ENCODE measurements at regions not wholly inside any gene's neighbourhood (a gene's known extent, or its start where the extent isn't known, plus 50 kb on each side); places are given as distances from the start of the nearest gene placed in this dataset.

GRCh38 chr21:43331962-43332828 is 94.7 kb downstream of the SIK1 start:
- Mint-ChIP-seq H3K36me3 (ENCODE audit: insufficient read depth) (no peaks in the 10 kb centered on the region), H3K9me3 (no peaks in the 10 kb centered on the region), H3K27me3 (ENCODE audit: low read depth) (peaks cover 8% of the 10 kb centered on the region), H3K4me1 (ENCODE audit: low read depth) (no peaks in the 10 kb centered on the region), H3K4me3 (no peak overlapping the region)
- DNase-seq (no peak), ATAC-seq (no peak)

DNA sequence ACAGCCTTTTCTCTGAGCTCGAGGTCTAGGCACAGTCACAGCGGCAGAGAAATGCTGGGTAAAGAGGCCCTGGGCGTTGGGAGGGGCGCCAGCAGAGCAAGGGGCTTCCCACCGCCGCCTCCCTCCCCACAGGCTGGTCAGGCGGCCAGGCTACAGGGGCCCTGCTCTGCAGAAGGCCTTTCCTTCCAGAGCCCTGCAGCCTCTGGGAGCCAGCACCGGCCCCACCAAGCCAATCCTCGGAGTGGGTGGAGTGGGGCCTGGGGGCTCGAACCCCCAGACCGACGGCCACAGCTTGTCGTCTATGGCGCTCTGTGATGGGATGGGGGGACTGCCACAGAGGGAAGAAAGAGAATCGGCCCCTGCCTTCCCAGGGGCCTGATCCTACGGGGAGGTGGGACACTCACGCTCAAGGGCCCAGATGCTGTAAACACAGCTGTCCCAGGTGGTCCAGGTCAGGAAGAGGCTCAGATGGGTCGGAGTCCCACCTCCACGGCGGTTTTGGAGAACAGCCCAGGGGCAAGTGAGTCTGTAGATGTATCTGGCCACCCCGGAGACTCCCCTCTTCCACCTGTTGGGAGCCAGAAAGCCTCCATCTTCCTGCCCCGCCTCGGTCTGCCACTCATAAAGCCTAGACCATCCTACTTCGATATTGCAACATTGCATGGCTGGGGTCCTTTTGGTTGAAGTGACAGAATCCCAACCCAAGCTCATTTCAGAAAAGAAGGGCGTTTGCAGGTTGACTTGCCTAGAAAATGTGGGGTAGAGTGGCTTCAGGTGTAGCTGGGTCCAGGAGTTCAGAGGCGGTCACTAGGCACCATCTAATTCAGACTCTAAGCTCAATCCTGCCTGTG is 95.6 kb downstream of the SIK1 start:
- DNase-seq, result no peak
- no peaks in the 10 kb centered on the region for H3K9me3 Mint-ChIP-seq
- no peak overlapping the region for H3K4me3 Mint-ChIP-seq
- H3K4me1 Mint-ChIP-seq (ENCODE audit: low read depth), result no peaks in the 10 kb centered on the region
- peaks cover 10% of the 10 kb centered on the region for H3K27me3 Mint-ChIP-seq (ENCODE audit: low read depth)
- no peak for ATAC-seq
- no peaks in the 10 kb centered on the region for H3K36me3 Mint-ChIP-seq (ENCODE audit: insufficient read depth)

DNA sequence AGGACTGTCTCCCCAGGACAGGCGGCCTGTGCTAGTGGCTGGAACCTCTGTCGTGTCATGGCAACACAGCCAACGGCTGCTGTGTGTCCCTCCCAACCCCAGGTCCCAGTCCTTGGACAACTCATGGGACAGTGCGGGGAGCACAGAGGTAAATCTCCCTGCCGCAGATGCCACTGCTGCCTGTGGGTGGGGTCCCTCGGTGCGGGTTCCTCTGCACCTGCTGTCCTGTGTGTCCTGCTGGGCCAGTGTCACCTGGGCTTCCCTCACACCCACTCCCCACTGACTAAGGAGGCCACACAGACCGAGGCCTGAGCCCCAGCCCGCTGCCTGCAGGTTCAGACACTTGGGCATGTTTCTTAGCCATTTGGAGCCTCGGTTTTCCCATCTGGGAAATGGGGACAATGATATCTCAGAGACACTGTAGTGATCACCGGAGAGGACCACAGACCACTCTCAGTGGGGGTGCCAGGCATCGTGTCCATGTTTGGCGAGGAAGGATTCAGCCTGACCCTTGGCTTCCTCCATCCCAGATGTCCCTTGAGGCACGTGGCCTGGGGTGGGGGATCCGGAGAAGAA is 96.5 kb downstream of the SIK1 start:
- Mint-ChIP-seq H3K27me3 (ENCODE audit: low read depth) (peaks cover 10% of the 10 kb centered on the region), H3K36me3 (ENCODE audit: insufficient read depth) (no peaks in the 10 kb centered on the region), H3K4me3 (no peak overlapping the region), H3K9me3 (no peaks in the 10 kb centered on the region), H3K4me1 (ENCODE audit: low read depth) (peaks cover 4% of the 10 kb centered on the region)
- no peak for DNase-seq
- ATAC-seq, result no peak

DNA sequence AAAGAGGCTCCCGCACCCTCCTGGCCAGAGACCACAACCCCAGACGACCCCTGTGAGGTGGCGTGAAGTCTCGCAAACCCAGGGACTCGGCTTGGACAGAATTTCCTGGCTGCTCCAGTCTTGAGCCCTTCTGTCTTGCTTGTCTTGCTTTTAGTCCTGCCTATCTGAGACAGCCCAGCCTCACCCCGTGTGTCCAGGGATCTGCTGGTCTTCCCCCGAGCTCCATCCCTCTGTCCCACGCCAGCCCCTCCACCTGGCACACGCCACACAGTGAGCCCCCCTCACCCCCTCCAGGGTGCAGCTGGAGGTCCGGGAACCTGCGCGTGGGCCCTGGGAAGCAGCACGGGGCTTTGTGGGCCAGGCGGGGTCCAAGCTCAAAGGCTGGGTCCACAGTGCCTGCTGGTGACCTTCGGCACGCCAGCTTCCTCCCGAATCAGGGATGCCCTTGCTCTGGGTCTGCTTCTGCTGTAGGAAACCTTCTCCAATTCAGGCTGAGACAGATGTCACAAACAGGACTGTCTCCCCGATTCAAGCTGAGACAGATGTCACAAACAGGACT is 97.1 kb downstream of the SIK1 start:
- H3K9me3 Mint-ChIP-seq, result no peaks in the 10 kb centered on the region
- H3K4me3 Mint-ChIP-seq, result no peak overlapping the region
- H3K27me3 Mint-ChIP-seq (ENCODE audit: low read depth), result peaks cover 10% of the 10 kb centered on the region
- H3K4me1 Mint-ChIP-seq (ENCODE audit: low read depth), result peaks cover 4% of the 10 kb centered on the region
- DNase-seq (no peak), ATAC-seq (no peak)
- H3K36me3 Mint-ChIP-seq (ENCODE audit: insufficient read depth), result no peaks in the 10 kb centered on the region

- Mint-ChIP-seq H3K36me3 (ENCODE audit: insufficient read depth) (no peaks in the 10 kb centered on the region), H3K27me3 (ENCODE audit: low read depth) (peaks cover 10% of the 10 kb centered on the region), H3K9me3 (no peaks in the 10 kb centered on the region), H3K4me3 (no peak overlapping the region), H3K4me1 (ENCODE audit: low read depth) (peaks cover 4% of the 10 kb centered on the region)
- ATAC-seq (no peak), DNase-seq (no peak)
Observed at GRCh38 chr21:43328958-43329691, 97.8 kb downstream of the SIK1 start.

DNA sequence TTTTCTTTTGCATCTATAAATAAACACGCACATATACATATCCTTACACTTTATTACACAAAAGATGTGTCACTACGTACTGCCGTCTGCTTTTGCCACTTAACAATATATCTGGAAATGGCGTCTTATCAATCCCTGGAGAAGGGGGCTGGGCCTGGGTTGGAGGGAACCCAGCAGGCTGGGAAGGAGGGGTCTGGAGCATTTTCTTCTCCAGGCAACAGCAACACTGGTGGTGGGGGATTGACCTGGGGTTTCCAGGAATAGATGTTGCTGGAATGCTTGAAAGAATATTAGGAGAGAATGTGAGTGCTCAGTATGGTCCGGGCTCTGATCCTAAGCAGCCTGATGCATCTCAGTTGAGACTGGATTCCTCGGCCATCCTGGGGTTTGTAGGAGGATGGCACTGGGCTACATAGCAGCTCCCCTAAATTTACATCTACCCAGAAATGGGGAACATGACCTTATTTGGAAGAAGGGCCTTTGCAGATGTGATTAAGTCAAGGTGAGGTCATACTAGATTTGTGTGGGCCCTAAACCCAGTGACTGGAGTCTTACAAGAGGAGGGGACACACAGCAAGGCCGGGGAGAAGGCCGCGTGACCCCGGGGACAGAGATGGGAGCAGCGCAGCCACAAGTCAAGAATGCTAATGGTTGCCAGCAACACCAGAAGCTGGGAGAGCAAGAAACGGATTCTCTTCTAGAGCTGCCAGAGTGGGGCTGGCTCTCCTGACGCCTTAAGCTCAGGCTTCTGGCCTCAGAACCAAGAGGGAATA is 98.6 kb downstream of the SIK1 start:
- Mint-ChIP-seq H3K4me3 (no peak overlapping the region), H3K9me3 (no peaks in the 10 kb centered on the region), H3K4me1 (ENCODE audit: low read depth) (peaks cover 4% of the 10 kb centered on the region), H3K36me3 (ENCODE audit: insufficient read depth) (no peaks in the 10 kb centered on the region), H3K27me3 (ENCODE audit: low read depth) (peaks cover 10% of the 10 kb centered on the region)
- ATAC-seq, result no peak
- DNase-seq, result no peak

DNA sequence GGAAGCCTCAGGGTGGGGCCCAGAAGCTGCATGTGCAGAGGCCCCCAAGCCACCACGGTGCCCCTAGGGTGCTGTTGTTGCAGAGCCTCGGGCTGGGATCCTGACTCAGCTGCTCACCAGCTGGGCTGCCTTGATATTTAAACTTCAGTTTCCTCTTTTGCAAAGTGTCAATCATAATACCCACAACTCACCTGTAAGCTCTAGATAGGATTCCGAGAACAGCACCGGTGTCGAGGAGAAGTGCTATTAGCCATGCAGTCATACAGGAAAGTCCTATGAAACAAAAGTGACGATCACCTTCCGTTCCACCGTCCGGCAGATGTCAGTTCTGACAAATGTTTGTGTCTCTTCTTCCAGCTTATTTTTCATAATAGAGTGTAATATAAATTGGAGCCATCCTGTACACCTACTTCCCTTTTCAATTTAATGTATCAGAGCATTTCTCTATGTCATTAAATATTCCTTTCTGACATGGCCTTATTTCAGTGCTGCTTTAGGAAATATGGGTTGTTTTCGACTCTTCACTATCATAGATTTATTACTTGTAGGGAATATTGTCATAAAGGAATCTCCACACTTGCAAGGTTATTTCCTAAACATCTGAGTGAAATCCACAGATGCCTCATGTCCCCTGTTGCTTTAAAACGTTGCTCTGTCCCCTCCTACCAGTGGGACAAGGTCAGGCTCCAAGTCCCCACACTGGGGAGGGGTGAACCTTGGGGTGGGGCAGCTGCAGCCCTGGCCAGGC is 100.8 kb downstream of the SIK1 start:
- no peak for DNase-seq
- H3K4me3 Mint-ChIP-seq, result no peak overlapping the region
- peaks cover 4% of the 10 kb centered on the region for H3K4me1 Mint-ChIP-seq (ENCODE audit: low read depth)

DNA sequence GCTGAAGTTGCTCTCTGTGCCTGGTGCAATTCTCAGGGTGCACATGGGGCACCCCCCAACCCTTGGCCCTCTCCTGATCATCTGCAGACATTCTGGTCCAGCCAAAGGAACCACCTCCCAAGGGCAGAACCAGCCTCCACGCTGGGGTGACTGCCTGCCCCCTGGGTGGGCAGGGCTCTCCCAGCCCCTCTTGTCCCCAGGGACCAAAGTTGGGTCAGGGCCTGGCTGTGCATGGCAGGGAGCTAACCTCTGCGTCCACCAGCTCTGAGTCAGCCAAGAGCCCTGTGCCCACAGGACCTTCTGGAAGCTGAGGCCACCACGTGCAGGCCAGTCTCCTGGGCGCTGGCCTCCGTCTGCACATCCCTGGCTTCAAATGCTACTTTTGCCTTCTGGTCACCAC is 101.9 kb downstream of the SIK1 start:
- peaks cover 4% of the 10 kb centered on the region for H3K4me1 Mint-ChIP-seq (ENCODE audit: low read depth)
- no peaks in the 10 kb centered on the region for H3K9me3 Mint-ChIP-seq
- no peak for ATAC-seq
- H3K4me3 Mint-ChIP-seq, result no peak overlapping the region
- DNase-seq, result no peak
- peaks cover 6% of the 10 kb centered on the region for H3K27me3 Mint-ChIP-seq (ENCODE audit: low read depth)
- H3K36me3 Mint-ChIP-seq (ENCODE audit: insufficient read depth), result no peaks in the 10 kb centered on the region

More for the DNA sequence above, 100.8 kb downstream of the SIK1 start:
- Mint-ChIP-seq H3K27me3 (ENCODE audit: low read depth) (peaks cover 6% of the 10 kb centered on the region), H3K36me3 (ENCODE audit: insufficient read depth) (no peaks in the 10 kb centered on the region), H3K9me3 (no peaks in the 10 kb centered on the region)
- no peak for ATAC-seq

GRCh38 chr21:43324596-43324995 is 102.3 kb downstream of the SIK1 start:
- Mint-ChIP-seq H3K36me3 (ENCODE audit: insufficient read depth) (no peaks in the 10 kb centered on the region), H3K4me3 (no peak overlapping the region), H3K4me1 (ENCODE audit: low read depth) (peaks cover 4% of the 10 kb centered on the region), H3K27me3 (ENCODE audit: low read depth) (peaks cover 6% of the 10 kb centered on the region), H3K9me3 (no peaks in the 10 kb centered on the region)
- DNase-seq (no peak), ATAC-seq (no peak)

GRCh38 chr21:43323244-43324005 is 103.5 kb downstream of the SIK1 start:
- ATAC-seq, result no peak
- no peaks in the 10 kb centered on the region for H3K36me3 Mint-ChIP-seq (ENCODE audit: insufficient read depth)
- DNase-seq, result no peak
- no peak overlapping the region for H3K4me3 Mint-ChIP-seq
- H3K27me3 Mint-ChIP-seq (ENCODE audit: low read depth), result peaks cover 4% of the 10 kb centered on the region
- no peaks in the 10 kb centered on the region for H3K9me3 Mint-ChIP-seq
- peaks cover 4% of the 10 kb centered on the region for H3K4me1 Mint-ChIP-seq (ENCODE audit: low read depth)

GRCh38 chr21:43322805-43323204 is 104.1 kb downstream of the SIK1 start:
- H3K9me3 Mint-ChIP-seq, result no peaks in the 10 kb centered on the region
- no peak overlapping the region for H3K4me3 Mint-ChIP-seq
- H3K36me3 Mint-ChIP-seq (ENCODE audit: insufficient read depth), result no peaks in the 10 kb centered on the region
- DNase-seq, result no peak
- peaks cover 1% of the 10 kb centered on the region for H3K27me3 Mint-ChIP-seq (ENCODE audit: low read depth)
- no peak for ATAC-seq
- peaks cover 4% of the 10 kb centered on the region for H3K4me1 Mint-ChIP-seq (ENCODE audit: low read depth)

DNA sequence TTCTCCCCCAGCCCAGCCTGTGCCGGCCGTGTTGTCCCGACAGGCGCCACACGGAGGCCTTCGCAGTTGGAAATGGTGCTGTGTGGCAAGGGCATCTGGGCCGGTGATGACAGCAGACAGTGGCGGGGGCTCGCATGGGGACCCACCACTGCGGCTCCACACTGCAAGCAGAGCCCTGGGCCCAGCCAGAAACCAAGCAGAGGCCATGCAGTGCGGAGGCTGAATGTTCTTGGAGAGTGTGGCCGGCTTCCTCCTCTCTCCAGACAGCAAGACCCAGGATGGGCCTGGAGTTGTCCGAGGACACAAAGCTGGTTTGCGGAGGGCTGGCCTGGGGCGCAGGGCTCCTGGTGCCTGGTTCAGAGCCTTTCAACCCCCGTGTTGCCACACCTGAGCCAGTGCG is 104.6 kb downstream of the SIK1 start:
- DNase-seq (no peak), ATAC-seq (no peak)
- Mint-ChIP-seq H3K4me3 (no peak overlapping the region), H3K36me3 (ENCODE audit: insufficient read depth) (no peaks in the 10 kb centered on the region), H3K9me3 (no peaks in the 10 kb centered on the region), H3K27me3 (ENCODE audit: low read depth) (peaks cover 1% of the 10 kb centered on the region), H3K4me1 (ENCODE audit: low read depth) (peaks cover 4% of the 10 kb centered on the region)
